GM12875 (cell line): ENCODE measurements at regions not wholly inside any gene's neighbourhood (a gene's known extent, or its start where the extent isn't known, plus 50 kb on each side); places are given as distances from the start of the nearest gene placed in this dataset.

ENCODE experiments used
- H3K4me3 ChIP-seq: one replicate; pipeline ENCODE4 v1.5.1; 2011; ENCODE audit warnings: low read depth, low read length, control low read depth
- CTCF ChIP-seq: IDR thresholded peaks from 2 replicates; pipeline ENCODE4 v1.5.1; 2011; ENCODE audit warnings: low read depth, mild to moderate bottlenecking, control low read depth, inconsistent platforms, low read length, moderate library complexity, borderline replicate concordance; ENCODE audit not compliant: insufficient read depth

DNA sequence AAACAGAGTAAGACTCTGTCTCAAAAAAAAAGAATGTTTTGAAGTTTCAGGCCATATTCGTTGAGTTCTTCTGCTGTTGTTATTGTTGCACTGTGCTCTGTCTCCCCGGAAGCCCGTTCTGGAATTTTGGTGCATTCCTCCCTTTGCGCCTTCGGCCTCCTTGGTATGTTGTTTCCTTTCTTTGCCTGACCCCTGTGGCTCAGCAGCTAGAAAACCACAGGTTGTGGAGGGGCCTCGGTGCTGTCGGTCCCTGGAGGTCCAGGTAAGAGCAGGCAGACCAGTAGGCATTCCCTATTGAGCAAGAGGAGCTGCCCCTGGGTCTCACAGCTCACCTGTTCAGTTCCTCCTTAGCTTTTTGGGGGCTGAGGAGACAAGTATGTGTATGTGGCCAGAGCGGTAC is 51.0 kb upstream of the DLG1 start:
- TF ChIP-seq CTCF = no peak
- no peak overlapping the region for H3K4me3 ChIP-seq
